Tibial nerve (tissue), 4 donors: ENCODE measurements at regions not wholly inside any gene's neighbourhood (a gene's known extent, or its start where the extent isn't known, plus 50 kb on each side); places are given as distances from the start of the nearest gene placed in this dataset.

Experiments
- CTCF ChIP-seq, 5 experiments: fragments of 200-600 bp in 3 of 5; fragments of 450-650 bp in 2 of 5; sonication (generic) in 3 of 5; IDR thresholded peaks; one replicate each; pipeline ENCODE4 v1.5.1; 2016 to 2019; ENCODE audit warnings: antibody characterized with exemption in 5 of 5, mild to moderate bottlenecking in 3 of 5, moderate library complexity in 2 of 5
- EP300 ChIP-seq, 2 donors: sonication (generic); formaldehyde crosslinking; IDR thresholded peaks; one replicate each; pipeline ENCODE4 v1.6.1; 2017; ENCODE audit warnings: antibody characterized with exemption in 2 of 2, mild to moderate bottlenecking in 1 of 2
- POLR2A ChIP-seq, 2 donors: fragments of 450-650 bp; IDR thresholded peaks; one replicate each; pipeline ENCODE4 v1.6.1; 2017; ENCODE audit warnings: antibody characterized with exemption in 2 of 2, mild to moderate bottlenecking in 2 of 2, moderate library complexity in 2 of 2

GRCh38 chr7:85471307-85471706, 284.5 kb upstream of the SEMA3D start:
- TF ChIP-seq POLR2A (IDR thresholded peaks at IDR 0.05) (no peak), CTCF (IDR thresholded peaks at IDR 0.05) (no peak), EP300 (IDR thresholded peaks at IDR 0.05) (no peak)
